RKO (cell line): ENCODE measurements at regions not wholly inside any gene's neighbourhood (a gene's known extent, or its start where the extent isn't known, plus 50 kb on each side); places are given as distances from the start of the nearest gene placed in this dataset.

Source experiments
- DNase-seq: peaks from one replicate; pipeline ENCODE4 v3.0.0-alpha.2; 2016; ENCODE audit warnings: low spot score

DNA sequence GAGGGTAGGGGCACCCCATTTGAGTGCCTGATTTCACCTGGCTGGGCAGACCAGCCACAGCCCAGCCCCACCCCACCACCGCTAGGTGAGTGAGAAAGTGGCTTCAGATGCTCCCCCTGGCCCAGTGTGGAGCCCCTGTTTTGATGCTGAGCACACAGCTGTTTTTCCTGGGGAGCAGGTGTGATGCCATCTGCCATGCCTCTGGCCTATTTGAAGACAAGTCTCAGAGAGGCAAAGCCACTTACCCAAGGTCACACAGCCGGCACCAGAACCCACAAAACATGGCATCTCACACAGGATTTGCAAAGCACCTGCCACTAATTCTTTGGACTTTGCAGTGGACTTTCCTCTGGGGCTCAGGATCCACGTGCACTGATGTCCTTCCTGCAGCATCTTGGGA, 131.3 kb downstream of the INHBB start:
- DNase-seq: no peak

DNA sequence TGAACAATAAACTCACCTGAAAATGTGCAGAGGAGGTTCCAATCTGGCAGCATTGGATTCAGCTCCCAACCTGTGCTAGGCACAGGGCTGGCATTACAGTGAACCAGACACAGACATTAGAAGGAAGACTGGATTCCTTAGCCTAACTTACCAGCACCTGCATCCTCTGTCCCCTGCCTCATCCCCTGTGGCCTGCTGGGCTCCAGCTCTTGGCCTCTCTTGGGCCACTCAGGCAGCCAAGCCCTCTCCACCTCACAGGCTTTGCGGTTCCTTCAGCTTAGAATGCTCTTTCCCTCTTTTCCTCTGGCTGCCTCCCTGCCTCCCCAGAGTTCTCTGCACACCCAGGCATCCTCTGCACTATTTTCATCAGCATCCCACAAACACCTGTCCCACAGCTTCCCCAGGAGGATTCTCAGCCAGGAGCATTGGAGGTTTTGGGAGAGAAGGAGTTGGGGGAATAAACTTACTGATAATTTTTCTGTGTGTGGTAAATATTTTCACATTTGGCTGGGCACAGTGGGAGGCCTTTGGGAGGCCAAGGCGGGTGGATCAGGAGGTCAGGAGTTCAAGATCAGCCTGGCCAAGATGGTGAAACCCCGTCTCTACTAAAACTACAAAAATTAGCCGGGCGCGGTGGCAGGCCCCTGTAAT, 132.0 kb downstream of the INHBB start:
- no peak for DNase-seq

DNA sequence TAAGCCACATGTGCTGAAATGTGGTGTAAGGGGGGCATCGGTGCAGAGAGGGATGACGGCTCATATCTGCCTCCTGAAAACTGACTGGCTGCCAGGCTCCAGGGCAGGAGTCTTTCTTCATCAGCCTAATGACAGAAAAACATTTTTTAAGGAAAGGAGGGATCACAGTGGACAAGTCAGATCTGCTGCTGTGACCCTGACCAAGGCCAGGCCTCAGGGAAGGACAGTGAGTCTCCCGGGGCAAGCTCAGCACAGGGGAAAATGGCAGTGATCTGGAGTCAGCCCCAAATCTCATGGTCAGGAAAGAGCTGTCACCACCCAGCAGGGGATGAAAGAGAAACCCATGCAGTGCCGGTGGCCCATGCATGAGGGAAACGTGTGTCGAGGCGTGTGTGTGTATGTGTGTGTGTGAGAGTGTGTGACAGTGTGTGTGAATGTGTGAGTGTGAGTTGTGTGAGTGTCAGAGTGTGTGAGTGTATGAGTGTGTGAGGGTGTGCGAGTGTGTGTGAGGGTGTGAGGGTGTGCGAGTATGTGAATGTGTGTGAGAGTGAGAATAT, 134.5 kb downstream of the INHBB start:
- DNase-seq: no peak

DNA sequence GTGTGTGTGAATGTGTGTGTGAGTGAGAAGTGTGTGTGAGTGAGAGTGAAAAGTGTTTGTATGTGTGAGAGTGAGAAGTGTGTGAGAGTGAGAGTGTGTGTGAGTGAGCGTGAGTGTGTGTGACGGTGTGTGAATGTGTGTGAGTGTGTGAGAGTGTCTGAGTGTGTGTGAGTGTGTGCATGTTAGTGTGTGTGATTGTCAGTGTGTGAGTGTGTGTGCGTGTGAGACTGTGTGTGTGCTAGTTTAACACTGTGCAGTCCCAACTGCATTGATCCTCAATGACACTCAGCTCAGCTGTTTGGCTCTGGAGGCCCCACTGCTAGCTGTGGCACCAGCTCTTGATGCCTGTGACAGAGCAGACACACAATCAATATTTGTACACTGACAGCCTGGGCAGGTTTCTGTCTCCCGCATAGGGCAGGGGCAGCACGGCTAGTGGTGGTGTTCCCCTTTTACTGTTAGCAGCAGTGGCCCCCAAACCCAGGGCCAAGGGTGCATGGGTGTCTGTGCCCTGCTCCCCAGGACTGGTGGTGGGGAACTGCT, 135.0 kb downstream of the INHBB start:
- no peak for DNase-seq

DNA sequence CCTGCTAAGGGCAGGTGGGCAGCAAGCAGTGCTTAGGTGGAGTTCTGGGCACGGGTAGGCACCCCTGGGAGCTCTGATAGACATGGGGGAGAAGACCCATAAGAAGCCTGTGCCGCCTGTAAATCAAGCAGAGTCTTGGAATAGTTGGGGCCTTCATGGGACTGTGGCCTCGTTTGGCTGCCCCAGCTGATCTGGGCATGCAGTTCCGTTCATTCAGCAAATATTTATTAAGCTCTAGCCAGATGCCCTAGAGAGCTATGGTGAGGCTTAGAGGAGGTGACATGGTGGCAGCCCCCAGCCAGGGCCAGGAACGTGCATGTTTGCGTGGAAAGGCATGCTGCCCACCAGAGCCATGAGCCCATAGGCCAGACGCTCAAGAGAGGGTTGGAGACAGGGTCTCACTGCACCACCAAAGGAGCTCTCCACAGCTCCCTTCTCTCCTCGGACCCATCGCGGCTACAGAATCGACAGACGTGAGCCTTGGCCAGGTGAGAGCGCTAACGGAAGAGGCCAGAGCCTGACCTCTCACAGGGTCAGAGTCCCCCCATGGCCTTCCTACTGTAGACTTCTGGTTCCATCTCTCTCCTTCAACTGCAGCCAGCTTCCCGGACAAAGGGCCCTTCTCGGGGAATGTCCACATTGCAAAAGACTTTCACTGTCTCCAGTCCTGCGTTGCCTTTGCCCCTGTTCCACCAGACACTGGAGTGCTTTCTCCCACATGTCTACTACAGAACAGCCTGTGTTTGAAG, 135.7 kb downstream of the INHBB start:
- DNase-seq: no peak

DNA sequence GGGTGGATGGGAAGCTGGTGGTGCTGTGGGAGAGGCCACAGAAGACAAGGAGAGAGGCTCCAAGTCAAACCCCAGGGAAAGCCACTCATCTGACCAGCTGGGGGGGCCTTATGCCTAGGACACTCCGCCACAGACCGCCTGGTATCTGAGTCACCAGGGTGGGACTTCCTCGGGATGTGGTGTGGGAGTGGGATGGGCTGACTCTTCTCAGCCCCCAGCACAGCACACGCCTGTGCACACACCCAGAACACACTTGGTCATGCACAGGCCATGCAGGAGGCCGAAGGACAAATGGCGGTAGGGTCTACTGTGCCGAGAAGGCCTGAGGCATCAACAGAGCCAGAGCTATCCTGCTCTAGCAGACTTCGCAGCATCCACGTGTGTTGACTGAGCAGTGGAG, 136.4 kb downstream of the INHBB start:
- DNase-seq: no peak

DNA sequence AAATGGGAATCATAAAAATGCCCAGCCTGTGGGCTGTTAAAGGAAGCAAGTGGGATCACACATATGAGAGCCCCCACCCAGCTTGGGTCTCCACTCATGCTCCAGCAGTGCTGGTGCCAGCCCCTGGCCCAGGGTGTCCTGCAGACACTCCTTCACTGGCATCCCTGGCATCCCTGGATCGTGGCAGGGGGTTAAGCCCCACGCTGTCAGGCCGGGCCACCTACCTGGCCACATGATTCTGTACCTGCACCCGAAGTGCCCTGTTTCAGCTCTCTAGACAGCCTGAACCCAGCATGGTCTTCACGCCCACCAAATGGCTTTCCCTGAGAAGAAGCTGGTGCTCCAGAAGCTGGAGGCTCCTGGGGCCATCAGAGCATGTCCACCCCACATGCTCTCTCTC, 137.4 kb downstream of the INHBB start:
- no peak for DNase-seq

DNA sequence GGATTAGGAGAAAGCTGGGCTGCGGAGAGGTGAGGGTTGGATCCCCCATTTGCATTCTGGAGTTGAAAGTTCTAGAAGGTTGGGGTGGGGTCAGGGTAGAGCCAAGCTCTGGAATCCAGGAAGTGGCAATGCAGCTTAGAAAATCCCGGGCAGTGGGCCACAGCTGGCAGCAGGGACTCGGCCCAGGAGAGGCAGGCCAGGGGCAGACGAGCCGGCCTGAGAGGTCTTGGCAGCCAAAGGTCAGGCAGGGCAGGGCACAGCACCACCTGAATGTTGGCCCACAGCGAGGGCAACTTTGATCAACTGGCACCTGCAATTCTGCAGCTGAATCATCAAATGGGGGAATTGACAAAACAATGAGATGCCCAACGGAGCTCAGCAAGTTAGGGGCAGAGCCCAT, 139.2 kb downstream of the INHBB start:
- DNase-seq: no peak

DNA sequence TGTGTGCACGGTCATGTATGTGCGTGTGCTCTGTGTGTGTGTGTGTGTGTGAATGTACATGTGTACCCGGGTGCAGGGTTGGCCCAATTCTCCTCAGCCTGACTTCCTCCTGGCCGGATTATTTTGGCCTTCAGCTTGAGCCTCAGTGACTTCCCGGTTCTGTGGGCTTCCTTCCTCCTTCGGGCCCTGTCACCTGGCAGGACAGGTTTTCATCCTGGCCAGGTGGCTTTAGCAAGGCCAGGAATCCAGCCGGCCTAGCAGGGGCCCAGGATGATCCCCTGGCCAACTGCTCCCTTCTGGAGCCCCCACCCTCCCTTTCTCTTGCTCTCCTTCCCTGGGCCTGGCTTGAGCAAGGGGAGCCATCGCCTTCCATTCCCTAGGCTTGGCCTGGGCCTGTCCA, 140.5 kb downstream of the INHBB start:
- no peak for DNase-seq

DNA sequence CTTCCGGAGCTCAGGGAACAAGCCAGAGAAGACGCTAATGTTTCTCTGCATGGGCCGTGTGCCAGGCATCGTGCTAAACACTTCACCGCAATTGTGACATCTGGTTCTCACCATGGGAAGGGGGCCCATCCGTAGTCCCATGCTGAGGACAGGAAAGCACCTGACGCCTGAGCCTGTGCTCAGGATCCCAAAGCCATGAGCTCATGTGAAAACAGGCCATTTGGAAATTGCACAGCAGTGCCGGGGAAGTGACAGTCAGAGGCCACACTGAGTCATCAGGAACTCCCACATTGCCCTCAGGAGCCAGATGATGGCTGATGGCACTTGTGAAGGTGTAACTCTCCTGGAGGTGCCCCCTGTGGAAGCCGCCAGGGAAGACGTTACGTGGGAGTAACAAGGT, 141.0 kb downstream of the INHBB start:
- peak; percentile 19 for DNase-seq

DNA sequence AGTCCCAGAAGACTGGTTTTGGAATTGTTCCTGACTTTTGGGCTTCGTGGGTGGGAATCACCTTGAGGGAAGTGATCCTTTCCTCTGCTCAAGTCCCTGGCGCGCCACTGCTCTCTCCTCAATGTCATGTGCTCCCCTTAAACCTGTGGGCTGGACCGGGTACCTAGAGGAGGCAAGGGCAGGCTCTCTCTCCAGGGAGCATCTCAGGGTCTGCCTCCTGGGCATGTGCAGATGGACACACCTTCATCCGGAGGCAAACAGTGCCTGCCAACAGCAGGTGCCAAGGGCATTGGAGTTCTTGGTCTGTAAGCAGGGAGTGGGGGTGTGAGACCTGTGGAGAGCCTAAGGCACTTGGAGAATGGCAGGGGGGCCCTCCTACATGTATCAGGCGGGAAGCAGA, 142.6 kb downstream of the INHBB start:
- no peak for DNase-seq

DNA sequence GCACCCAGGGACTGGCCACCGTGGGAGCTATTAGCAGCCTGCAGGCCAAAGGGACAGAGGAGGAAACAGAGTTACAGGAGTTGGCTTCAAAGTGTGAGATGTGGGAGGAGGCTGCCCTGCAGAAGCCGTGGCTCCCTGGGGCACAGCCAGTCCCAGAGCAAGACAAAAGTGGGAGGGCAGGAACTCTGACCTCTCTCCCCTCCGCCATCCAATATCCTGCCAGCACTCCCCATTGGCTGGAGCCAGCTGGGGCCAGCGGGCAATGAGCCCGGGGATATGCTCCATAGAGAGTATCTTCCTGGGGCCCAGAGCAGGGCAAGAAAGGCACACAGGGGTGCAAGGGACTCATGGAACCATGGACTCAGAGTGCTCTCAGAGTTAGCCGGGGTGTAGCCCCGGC, 143.1 kb downstream of the INHBB start:
- DNase-seq: no peak

DNA sequence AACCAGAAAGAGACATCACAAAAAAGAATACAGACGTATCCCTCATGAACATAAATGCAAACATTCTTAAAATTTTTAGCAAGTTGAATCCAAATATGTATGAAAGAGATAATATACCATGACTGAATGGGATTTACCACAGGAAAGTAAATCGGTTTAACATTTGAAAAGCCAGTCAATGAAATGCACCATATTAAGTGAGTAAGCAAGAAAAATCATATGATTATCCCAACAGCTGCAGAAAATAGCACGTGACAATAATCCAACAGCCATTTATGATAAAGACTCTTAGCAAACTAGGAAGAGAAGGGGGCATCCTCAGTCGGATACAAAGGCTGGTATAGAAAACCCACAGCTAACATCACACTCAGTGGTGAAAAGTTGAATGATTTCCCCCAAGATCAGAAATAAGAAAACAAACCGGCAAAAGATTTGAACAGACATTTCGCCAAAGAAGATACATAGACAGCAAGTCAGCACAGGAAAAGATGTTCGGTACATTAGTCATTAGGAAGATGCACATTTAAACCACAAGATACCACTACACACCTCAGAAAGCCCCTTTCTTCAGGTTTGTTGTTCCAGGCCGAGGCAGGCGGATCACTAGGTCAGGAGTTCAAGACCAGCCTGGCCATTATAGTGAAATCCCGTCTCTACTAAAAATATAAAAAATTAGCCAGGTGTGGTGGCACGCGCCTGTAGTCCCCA, 144.3 kb downstream of the INHBB start:
- no peak for DNase-seq

DNA sequence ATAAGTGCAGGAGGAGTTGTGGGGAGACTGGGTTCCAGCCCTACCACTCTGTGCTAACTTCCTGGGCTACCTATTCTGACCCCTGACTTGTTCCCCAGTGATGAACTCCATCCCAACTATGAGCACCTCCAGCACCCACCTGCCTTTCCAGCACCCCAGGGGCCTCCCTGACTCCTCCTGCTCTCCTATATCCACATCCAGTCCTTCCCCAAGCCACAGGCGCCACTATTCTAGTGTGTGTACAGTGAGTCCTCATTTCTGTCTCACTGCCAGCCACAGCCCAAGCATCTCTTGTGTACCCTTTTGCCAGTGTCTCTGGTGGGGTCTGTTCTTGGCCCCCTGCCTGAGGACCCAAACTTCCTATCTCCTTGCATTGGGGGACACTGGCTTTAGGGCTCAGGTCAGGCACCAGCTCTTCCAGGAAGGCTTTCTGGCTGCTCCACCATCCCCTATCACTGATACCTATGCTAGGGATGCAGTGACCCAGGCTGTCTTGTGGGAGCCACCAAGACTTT, 145.2 kb downstream of the INHBB start:
- DNase-seq: no peak

DNA sequence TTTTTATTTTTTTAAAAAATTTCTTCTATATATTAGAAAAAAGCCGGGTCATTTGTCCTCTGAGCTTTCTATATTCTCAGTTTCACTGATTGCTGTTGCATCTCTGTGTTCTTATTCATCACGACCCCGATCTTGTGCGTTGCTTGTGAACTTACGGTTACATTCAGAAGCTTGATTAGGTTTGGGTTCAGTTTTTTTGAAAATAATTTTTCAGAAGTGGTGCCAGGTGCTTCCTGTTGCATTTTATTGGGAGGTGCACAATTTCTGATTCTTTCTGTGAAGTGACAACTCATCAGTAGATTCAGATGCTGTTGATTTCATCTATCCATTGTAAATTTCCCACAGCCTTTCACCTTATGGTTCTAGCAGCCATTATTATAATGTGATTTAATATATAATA, 147.3 kb downstream of the INHBB start:
- DNase-seq: no peak

DNA sequence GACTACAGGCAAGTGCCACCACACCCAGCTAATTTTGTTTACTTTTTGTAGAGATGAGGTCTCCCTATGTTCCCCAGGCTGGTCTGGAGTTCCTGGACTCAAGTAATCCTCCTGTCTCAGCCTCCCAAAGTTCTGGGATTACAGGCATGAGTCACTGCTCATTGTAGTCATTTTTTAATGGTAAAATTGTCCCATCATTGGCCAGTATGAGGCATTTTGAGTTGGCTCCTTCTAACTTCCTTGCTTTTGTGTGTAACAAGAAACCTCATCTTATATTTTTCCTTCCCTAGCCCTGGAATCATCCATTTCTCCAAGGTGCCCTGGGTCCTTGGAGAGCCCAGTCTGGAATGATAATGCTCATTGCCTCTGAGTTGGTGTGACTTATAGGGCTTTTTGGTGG, 148.5 kb downstream of the INHBB start:
- DNase-seq: peak; percentile 9

DNA sequence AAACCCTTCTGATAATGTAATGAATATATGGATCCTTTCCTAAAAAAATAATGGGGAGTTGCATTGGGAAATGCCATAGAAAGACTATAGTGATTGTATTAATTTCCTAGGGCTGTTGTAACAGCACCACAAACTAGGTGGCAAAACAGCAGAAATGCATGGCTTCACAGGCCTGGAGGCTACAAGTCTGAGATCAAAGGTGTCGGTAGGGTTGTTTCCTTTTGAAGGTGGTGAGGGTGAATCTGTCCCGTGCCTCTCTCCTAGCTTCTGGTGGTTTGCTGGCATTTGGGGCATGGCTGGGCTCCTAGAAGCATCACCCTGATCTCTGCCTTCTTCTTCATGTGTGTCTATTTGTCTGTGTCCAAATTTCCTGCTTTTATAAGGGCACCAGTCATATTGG, 149.7 kb downstream of the INHBB start:
- DNase-seq: no peak

DNA sequence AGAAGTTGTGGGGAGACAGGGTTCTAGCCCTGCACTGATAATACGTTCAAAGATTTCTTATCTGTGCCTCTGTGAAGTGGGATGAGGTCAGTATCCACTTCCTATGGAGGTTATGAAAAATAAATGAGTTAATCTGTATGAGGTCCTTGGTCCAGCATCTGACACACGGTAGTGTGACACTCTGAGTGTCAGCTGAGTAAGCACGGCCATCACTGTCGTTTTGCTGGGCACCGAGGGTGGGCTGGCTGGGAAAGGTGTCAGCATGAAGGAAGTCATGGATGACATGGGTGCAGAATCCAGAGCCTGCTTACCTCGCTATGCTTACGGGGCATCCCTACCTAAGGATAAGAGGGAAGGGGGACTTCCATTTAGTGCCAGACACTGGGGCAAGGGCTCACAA, 150.3 kb downstream of the INHBB start:
- DNase-seq: no peak

DNA sequence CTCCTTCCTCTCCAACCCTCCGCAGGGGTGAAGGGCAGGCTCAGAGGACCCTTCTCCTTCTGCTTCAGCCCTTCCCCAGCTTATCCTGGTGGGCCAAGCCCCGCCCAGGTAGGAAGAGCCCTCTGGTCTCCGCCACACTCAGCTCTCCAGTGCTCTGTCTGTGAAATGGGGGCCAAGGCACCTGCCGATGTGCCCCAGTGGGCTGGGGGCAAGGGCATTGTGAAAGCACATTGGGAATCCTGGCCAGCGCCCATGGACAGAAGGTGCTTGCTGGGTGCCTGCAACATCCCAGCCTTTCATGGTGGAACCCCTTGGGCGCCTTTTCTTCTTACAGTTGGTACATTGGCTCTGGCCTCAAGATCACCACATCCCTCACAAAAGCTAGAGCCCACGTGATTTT, 150.8 kb downstream of the INHBB start:
- no peak for DNase-seq

DNA sequence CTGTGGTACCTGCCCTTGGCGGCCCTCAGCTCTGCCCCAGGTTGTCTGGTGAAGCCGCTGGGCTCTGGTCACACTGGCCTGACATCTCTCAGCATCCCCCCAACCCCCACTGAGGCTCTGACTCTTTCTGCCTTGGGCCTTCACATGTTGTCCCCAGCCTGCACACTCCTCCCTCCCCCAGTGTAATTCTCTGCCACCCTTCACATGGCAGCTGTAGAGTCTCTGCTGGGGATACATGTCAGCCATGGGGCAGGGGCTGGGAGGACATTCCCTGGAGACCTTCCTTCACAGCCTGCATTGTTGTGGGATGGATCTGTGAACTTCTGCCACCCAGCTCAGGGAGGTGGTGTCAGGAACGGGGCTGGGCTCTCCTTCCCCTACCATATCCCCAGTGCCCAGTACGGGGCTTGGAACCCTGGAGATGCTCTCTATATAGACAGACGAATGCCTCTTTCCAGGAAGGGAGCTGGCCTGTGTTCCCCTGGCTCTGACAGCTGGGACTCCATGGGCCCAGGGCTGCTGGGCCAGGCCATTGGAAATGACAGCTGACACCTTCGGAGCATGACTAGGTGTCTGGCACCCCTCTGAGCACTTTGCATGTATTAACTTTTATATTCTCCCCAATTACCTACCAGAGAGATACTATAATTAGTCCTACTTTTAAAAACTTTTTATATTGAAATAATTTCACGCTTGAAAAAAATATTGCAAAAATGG, 151.5 kb downstream of the INHBB start:
- no peak for DNase-seq

DNA sequence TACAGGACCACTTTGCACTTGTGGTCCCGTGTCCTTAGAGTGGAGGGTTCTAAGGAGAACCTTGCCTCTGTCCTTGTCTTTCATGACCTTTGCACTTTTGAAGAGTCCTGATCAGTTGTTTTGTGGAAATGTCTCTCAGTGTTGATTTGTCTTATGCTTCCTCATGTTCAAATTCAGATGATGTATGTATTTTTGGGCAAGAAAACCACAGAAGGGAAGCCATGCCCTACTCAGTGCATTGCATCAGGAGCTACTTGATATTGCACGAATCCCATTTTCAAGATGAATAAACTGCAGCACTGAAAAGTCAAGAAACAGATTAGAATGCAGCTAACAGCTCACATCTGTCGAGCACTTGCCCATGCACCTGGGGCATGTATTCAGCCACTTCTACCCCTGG, 152.2 kb downstream of the INHBB start:
- no peak for DNase-seq
